ENCODE measurements at regions not wholly inside any gene's neighbourhood (a gene's known extent, or its start where the extent isn't known, plus 50 kb on each side); places are given as distances from the start of the nearest gene placed in this dataset.

DNA sequence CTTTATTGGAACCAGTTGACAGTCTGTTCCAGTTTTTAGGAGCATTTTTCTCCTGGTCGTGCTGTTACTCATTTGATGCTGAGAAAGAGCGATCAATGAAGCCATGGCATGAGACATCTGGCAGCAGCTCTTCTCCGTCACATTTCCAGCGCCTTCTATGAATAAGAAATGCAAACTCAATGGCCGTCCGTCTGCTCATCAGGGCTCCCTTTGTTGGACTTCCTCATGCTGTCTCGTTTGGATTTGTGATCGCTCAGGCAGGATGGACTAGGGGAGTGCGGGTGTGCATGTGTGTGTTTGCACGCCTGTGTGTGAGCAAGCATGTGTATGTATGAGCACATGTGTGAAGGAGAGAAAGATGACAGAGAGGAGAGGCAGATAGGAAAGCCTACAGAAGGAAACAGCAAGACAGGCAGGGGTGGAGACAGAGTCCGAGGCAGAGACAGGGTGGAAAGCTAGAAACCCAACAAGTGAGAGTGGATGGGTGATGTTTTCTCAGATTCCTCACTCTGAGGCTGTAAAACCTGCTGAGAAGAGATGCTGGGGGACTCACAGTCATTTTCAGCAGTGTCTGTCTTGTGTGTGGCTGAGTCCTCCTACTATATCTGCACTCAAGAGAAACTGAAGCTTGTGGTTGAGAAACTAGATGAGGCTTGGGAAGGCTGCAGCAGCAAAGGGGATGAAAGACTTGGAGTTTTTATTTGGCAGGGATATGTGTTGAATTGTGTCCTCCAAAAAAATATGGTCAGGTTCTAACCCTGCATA, 56.0 kb upstream of the CLMP start:
- H3K79me2 ChIP-seq = no peaks in the 10 kb centered on the region
- no peak overlapping the region for H3K4me3 ChIP-seq (ENCODE audit: low read depth, low read length)
- no peak overlapping the region for H3K27ac ChIP-seq
- H3K27me3 ChIP-seq (ENCODE audit: control insufficient read depth, insufficient read depth, low read length) = no peaks in the 10 kb centered on the region
- no peaks in the 10 kb centered on the region for H3K9me3 ChIP-seq (ENCODE audit: control insufficient read depth, low read length)
- no peak overlapping the region for H2AFZ ChIP-seq
- no peak for TF ChIP-seq CTCF (IDR thresholded peaks at IDR 0.05)
- H3K4me2 ChIP-seq (ENCODE audit: low read length) = no peak overlapping the region
- H3K4me1 ChIP-seq = no peaks in the 10 kb centered on the region
- H3K9ac ChIP-seq = no peak overlapping the region
- no peaks in the 10 kb centered on the region for H3K36me3 ChIP-seq (ENCODE audit: control insufficient read depth, insufficient read depth, low read length)

DNA sequence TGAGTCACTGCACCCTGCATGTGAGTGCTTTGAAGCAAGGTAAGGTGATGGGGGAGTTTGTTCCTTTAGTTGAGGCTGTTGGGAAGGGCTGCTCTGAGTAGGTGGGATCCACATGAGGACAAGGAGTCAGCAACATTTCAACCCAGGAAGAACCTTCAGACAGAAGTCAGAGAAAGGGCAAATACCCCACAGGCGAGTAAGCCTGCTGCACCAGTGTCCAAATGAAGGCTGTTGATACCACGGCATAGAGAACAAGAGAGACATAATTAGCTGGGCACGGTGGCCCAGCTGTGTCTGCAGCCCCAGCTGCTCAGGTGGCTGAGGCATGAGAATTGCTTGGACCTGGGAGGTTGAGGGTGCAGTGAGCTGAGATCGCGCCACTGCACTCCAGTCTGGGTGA, 54.3 kb upstream of the CLMP start:
- H3K36me3 ChIP-seq (ENCODE audit: control insufficient read depth, insufficient read depth, low read length) = no peaks in the 10 kb centered on the region
- H3K4me2 ChIP-seq (ENCODE audit: low read length) = no peak overlapping the region
- no peak overlapping the region for H3K9ac ChIP-seq
- no peak overlapping the region for H2AFZ ChIP-seq
- TF ChIP-seq CTCF (IDR thresholded peaks at IDR 0.05) = no peak
- H3K27ac ChIP-seq = no peak overlapping the region
- no peaks in the 10 kb centered on the region for H3K4me1 ChIP-seq
- no peaks in the 10 kb centered on the region for H3K27me3 ChIP-seq (ENCODE audit: control insufficient read depth, insufficient read depth, low read length)
- no peaks in the 10 kb centered on the region for H3K9me3 ChIP-seq (ENCODE audit: control insufficient read depth, low read length)
- no peak overlapping the region for H3K4me3 ChIP-seq (ENCODE audit: low read depth, low read length)
- no peaks in the 10 kb centered on the region for H3K79me2 ChIP-seq

GRCh38 chr11:123247813-123248379, 52.8 kb upstream of the CLMP start:
- Histone ChIP-seq H3K27ac (no peak overlapping the region), H3K9me3 (ENCODE audit: control insufficient read depth, low read length) (no peaks in the 10 kb centered on the region), H3K4me1 (no peaks in the 10 kb centered on the region), H3K9ac (no peak overlapping the region), H3K27me3 (ENCODE audit: control insufficient read depth, insufficient read depth, low read length) (no peaks in the 10 kb centered on the region), H3K4me2 (ENCODE audit: low read length) (no peak overlapping the region), H2AFZ (no peak overlapping the region), H3K79me2 (no peaks in the 10 kb centered on the region), H3K4me3 (ENCODE audit: low read depth, low read length) (no peak overlapping the region), H3K36me3 (ENCODE audit: control insufficient read depth, insufficient read depth, low read length) (no peaks in the 10 kb centered on the region)
- no peak for TF ChIP-seq CTCF (IDR thresholded peaks at IDR 0.05)

GRCh38 chr11:123247496-123247799, 52.4 kb upstream of the CLMP start:
- Histone ChIP-seq H3K36me3 (ENCODE audit: control insufficient read depth, insufficient read depth, low read length) (no peaks in the 10 kb centered on the region), H3K4me2 (ENCODE audit: low read length) (no peak overlapping the region), H3K9ac (no peak overlapping the region), H3K9me3 (ENCODE audit: control insufficient read depth, low read length) (no peaks in the 10 kb centered on the region), H3K27me3 (ENCODE audit: control insufficient read depth, insufficient read depth, low read length) (no peaks in the 10 kb centered on the region), H3K4me3 (ENCODE audit: low read depth, low read length) (no peak overlapping the region), H3K27ac (no peak overlapping the region), H3K79me2 (no peaks in the 10 kb centered on the region), H2AFZ (no peak overlapping the region), H3K4me1 (no peaks in the 10 kb centered on the region)
- TF ChIP-seq CTCF (IDR thresholded peaks at IDR 0.05) = no peak
